ENCODE measurements at regions not wholly inside any gene's neighbourhood (a gene's known extent, or its start where the extent isn't known, plus 50 kb on each side); places are given as distances from the start of the nearest gene placed in this dataset.

- no peaks in the 10 kb centered on the region for H3K27me3 ChIP-seq (ENCODE audit: control insufficient read depth, insufficient read depth, low read length)
- H3K36me3 ChIP-seq (ENCODE audit: control insufficient read depth, insufficient read depth, low read length) = no peaks in the 10 kb centered on the region
- no peak for TF ChIP-seq CTCF (IDR thresholded peaks at IDR 0.05; ENCODE audit: insufficient read depth, low read length, severe bottlenecking)
- no peak overlapping the region for H3K4me3 ChIP-seq (ENCODE audit: low read depth, low read length)
- FAIRE-seq (no peak), DNase-seq (ENCODE audit: low read depth) (no peak)
These were observed 298.2 kb downstream of the KIF4B start for GRCh38 chr5:155311721-155312120.

GRCh38 chr5:155313518-155313917 lies 300.0 kb downstream of the KIF4B start:
- TF ChIP-seq CTCF (IDR thresholded peaks at IDR 0.05; ENCODE audit: insufficient read depth, low read length, severe bottlenecking) = no peak
- Histone ChIP-seq H3K36me3 (ENCODE audit: control insufficient read depth, insufficient read depth, low read length) (no peaks in the 10 kb centered on the region), H3K4me3 (ENCODE audit: low read depth, low read length) (no peak overlapping the region), H3K27me3 (ENCODE audit: control insufficient read depth, insufficient read depth, low read length) (no peaks in the 10 kb centered on the region)
- FAIRE-seq (no peak), DNase-seq (ENCODE audit: low read depth) (peak; percentile 9)

- no peak for TF ChIP-seq CTCF (IDR thresholded peaks at IDR 0.05; ENCODE audit: insufficient read depth, low read length, severe bottlenecking)
- Histone ChIP-seq H3K36me3 (ENCODE audit: control insufficient read depth, insufficient read depth, low read length) (no peaks in the 10 kb centered on the region), H3K27me3 (ENCODE audit: control insufficient read depth, insufficient read depth, low read length) (no peaks in the 10 kb centered on the region), H3K4me3 (ENCODE audit: low read depth, low read length) (no peak overlapping the region)
- DNase-seq (ENCODE audit: low read depth) (no peak), FAIRE-seq (no peak)
These were observed 302.6 kb downstream of the KIF4B start for GRCh38 chr5:155316070-155316714.

- H3K27me3 ChIP-seq (ENCODE audit: control insufficient read depth, insufficient read depth, low read length) = no peaks in the 10 kb centered on the region
- FAIRE-seq (no peak), DNase-seq (ENCODE audit: low read depth) (no peak)
- no peak for TF ChIP-seq CTCF (IDR thresholded peaks at IDR 0.05; ENCODE audit: insufficient read depth, low read length, severe bottlenecking)
- H3K4me3 ChIP-seq (ENCODE audit: low read depth, low read length) = no peak overlapping the region
- H3K36me3 ChIP-seq (ENCODE audit: control insufficient read depth, insufficient read depth, low read length) = no peaks in the 10 kb centered on the region
These were observed 319.1 kb downstream of the KIF4B start for GRCh38 chr5:155332618-155333017.

- no peak for DNase-seq (ENCODE audit: low read depth)
- Histone ChIP-seq H3K27me3 (ENCODE audit: control insufficient read depth, insufficient read depth, low read length) (no peaks in the 10 kb centered on the region), H3K36me3 (ENCODE audit: control insufficient read depth, insufficient read depth, low read length) (no peaks in the 10 kb centered on the region), H3K4me3 (ENCODE audit: low read depth, low read length) (no peak overlapping the region)
- no peak for FAIRE-seq
- no peak for TF ChIP-seq CTCF (IDR thresholded peaks at IDR 0.05; ENCODE audit: insufficient read depth, low read length, severe bottlenecking)
These were observed 329.4 kb downstream of the KIF4B start for GRCh38 chr5:155342956-155343355.

- H3K27me3 ChIP-seq (ENCODE audit: control insufficient read depth, insufficient read depth, low read length) = no peaks in the 10 kb centered on the region
- FAIRE-seq (no peak), DNase-seq (ENCODE audit: low read depth) (no peak)
- TF ChIP-seq CTCF (IDR thresholded peaks at IDR 0.05; ENCODE audit: insufficient read depth, low read length, severe bottlenecking) = no peak
- no peaks in the 10 kb centered on the region for H3K36me3 ChIP-seq (ENCODE audit: control insufficient read depth, insufficient read depth, low read length)
- no peak overlapping the region for H3K4me3 ChIP-seq (ENCODE audit: low read depth, low read length)
These were observed 329.9 kb downstream of the KIF4B start for GRCh38 chr5:155343468-155343867.

Data from bronchial epithelial cell (primary cell).